ENCODE measurements at regions not wholly inside any gene's neighbourhood (a gene's known extent, or its start where the extent isn't known, plus 50 kb on each side); places are given as distances from the start of the nearest gene placed in this dataset.

GRCh38 chr2:176614930-176615329 lies 345.7 kb downstream of the MTX2 start:
- no peak for DNase-seq

- no peak for DNase-seq
These were observed 350.3 kb downstream of the MTX2 start for GRCh38 chr2:176619504-176619903.

GRCh38 chr2:176621350-176621749 lies 352.1 kb downstream of the MTX2 start:
- no peak for DNase-seq

GRCh38 chr2:176622792-176623191 lies 353.6 kb downstream of the MTX2 start:
- no peak for DNase-seq

GRCh38 chr2:176626796-176627195 lies 357.6 kb downstream of the MTX2 start:
- DNase-seq, result no peak

- no peak for DNase-seq
These were observed 359.2 kb downstream of the MTX2 start for GRCh38 chr2:176628438-176628837.

GRCh38 chr2:176633754-176634153 lies 364.5 kb downstream of the MTX2 start:
- no peak for DNase-seq

GRCh38 chr2:176636401-176636800 lies 367.2 kb downstream of the MTX2 start:
- DNase-seq, result no peak

- DNase-seq, result no peak
These were observed 367.9 kb downstream of the MTX2 start for GRCh38 chr2:176637142-176637485.

GRCh38 chr2:176637486-176638166 lies 368.4 kb downstream of the MTX2 start:
- peak; percentile 70 for DNase-seq

- DNase-seq, result peak; percentile 72
These were observed 369.1 kb downstream of the MTX2 start for GRCh38 chr2:176638167-176639015.

- DNase-seq, result no peak
These were observed 369.7 kb downstream of the MTX2 start for GRCh38 chr2:176639016-176639343.

GRCh38 chr2:176639671-176640070 lies 370.4 kb downstream of the MTX2 start:
- DNase-seq, result no peak

- DNase-seq, result no peak
These were observed 372.2 kb downstream of the MTX2 start for GRCh38 chr2:176641436-176641835.

- peak; percentile 92 for DNase-seq
These were observed 372.8 kb downstream of the MTX2 start for GRCh38 chr2:176642074-176642473.

- DNase-seq, result peak; percentile 26
These were observed 374.4 kb downstream of the MTX2 start for GRCh38 chr2:176643646-176644045.

- DNase-seq, result no peak
These were observed 376.3 kb downstream of the MTX2 start for GRCh38 chr2:176645494-176645893.

- no peak for DNase-seq
These were observed 376.9 kb downstream of the MTX2 start for GRCh38 chr2:176646033-176646615.

GRCh38 chr2:176647325-176648165 lies 378.3 kb downstream of the MTX2 start:
- no peak for DNase-seq

GRCh38 chr2:176648700-176649297 lies 379.6 kb downstream of the MTX2 start:
- DNase-seq, result no peak

GRCh38 chr2:176650104-176650837 lies 381.0 kb downstream of the MTX2 start:
- no peak for DNase-seq
